GM19372 (cell line): ENCODE measurements at regions not wholly inside any gene's neighbourhood (a gene's known extent, or its start where the extent isn't known, plus 50 kb on each side); places are given as distances from the start of the nearest gene placed in this dataset.
"Not testable (repeated sequence)": the region's sequence is repeated elsewhere in the genome, so short reads cannot be mapped to it uniquely, and the experiment has no call there.

ENCODE experiments used
- ATAC-seq: cut with Tn5 transposase; IDR thresholded peaks from one replicate; pipeline ENCODE4 v1.9.1; 2021; ENCODE audit warnings: mild to moderate bottlenecking, low read depth, moderate library complexity; ENCODE audit not compliant: unreplicated experiment

DNA sequence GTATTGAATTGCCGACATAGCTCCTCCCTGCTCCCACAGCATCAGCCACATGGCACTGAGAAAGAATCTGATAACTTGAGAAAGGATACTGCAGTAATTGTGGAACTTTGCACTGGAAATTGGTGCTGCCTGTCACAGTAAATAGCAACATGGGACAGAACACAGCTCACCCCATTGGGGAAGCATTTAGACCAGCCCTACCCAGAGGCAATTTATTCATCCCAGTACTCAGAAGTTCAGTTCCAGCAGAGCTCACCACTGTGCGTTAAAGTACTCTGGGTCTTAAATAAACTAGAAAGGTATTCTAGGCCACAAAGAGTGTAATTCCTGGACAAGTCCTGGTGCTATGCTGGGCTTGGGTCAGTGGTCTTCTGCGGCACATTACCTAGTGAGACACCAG is 347.1 kb downstream of the PYDC2 start:
- no peak for ATAC-seq

DNA sequence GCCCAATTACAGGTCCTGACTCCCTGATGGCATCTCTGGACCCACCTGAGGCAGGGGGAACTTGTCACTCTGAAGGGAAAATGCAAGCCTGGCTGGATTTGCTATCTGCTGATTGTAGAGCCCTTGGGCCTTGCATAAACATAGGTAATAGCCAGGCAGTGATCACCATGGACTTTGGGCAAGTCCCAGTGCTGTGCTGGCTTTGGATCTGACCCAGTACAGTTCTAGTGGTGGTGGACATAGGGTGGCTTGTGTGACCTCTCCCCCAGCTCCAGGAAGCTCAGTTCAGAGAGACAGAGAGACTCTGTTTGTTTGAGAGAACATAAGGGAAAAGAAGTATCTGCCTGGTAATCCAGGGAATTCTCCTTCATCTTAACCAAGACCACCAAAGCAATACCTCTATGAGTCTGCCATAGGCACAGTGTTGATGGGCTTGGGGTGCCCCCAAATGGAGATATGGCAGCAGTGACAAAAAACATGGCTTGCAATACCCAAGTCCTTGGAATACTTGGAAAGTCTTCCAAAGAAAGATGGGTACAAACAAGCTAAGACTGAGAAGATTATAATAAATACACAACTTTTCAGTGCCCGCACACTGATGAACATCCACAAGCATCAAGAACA is 348.5 kb downstream of the PYDC2 start:
- ATAC-seq: no peak

GRCh38 chr3:191813245-191813644 is 352.3 kb downstream of the PYDC2 start:
- no peak for ATAC-seq

GRCh38 chr3:191848818-191849217 is 387.9 kb downstream of the PYDC2 start:
- ATAC-seq: no peak

GRCh38 chr3:191859531-191859930 is 398.6 kb downstream of the PYDC2 start:
- no peak for ATAC-seq

DNA sequence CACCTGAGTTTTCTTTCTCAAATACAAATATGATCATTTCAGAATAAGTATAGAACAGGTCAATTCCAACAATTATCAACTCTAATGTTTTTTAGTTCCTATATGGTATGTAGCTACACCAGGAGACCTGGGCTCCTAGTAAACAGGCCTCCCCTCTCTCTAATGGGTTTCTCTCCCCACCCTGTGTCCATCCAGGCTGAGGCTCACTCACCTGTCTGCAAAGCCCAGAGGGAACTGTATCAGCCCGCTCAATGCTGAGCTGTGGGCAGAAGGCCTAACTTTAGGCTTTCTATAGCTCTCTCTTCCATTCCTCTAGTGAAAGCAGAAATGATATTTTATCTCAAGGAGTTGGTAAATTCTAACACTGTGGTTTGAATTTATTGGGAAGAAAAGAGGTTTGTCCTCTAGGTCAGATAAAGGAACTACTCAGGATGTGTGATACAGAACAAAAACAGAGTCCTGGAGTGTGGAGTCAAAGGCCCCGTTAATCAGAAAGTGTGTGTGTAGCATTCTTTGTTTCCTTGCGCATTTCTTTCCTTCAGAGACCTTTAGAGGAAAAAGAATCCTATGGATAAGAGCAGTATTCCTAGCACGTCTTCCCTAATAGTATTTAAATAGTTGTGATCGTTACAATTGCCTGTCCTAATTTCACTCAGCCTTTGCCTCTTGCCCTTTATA is 408.9 kb downstream of the PYDC2 start:
- no peak for ATAC-seq

DNA sequence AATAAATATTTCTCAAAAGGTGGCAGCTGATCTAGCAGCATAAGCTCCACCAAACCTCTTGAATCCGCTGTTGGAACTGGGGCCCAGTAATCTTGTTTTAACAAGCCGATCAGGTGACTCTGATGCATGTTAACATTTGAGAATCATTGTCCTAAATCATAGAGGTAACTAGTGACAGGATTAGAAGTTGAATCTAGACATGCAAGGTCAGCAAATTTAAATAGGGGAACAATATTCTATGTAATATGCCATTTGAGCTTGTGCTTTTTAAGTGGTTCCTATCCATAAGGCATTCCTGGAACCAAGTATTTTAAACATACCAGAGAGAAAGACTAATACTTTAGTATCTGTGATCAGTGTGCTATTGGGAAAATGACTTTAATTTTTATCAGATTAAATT is 412.8 kb downstream of the PYDC2 start:
- no peak for ATAC-seq

DNA sequence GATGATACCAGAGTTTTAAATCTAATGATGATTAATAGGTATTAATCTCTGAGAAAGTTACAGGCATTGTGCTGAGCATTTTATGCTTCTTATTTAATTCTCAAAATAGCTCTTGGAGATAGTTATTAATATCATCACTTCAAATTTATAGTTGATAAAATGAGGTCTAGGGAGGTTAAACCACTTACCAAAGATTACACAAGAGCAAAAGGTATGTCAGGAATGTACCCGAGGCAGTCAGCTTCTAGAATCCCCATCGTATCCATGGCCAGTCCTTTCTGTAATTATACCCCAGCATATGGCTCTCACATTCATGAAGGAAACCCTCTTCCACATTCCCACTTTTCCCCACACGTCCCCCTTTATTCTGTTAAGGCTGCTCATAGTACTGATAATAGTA is 421.3 kb downstream of the PYDC2 start:
- no peak for ATAC-seq

DNA sequence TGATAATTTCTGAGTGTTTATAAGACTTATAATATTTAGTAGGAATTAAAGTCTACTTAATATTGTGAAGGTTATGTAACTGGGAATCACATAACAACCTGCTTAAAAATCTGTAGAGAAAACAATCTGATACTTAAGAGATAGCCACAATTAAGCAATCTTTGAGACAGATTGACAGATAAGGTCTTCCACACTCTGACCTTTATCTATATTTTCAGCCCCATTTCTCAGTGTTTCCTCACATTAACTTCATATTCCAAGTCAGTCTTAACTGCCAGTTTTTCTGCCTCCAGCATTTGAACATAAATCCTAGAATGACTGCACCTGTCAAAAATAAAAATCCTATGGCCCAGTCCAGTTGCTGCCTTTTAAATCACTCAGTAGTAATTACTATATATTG is 423.2 kb downstream of the PYDC2 start:
- no peak for ATAC-seq

GRCh38 chr3:191889106-191889505 is 428.1 kb downstream of the PYDC2 start:
- ATAC-seq: no peak

DNA sequence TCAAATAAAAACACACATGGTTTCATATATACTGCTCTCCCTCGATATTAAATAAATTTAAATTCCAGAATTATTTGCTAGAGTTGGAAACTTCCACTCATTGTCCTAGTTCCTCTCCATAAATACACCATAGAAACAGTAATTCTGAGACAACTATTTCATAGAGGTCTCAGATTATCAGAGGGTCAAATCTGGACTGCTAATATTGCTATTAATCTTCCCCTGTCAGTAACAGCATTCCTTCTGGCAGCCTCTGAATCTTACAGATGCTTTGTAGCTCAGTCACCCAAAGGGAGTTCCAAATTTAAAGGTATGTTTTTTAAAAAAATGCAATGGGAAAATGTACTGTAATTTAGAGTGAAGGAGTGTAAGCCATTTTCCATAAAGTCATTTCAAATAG is 428.8 kb downstream of the PYDC2 start:
- no peak for ATAC-seq

GRCh38 chr3:191894406-191894805 is 433.4 kb downstream of the PYDC2 start:
- no peak for ATAC-seq

- ATAC-seq: no peak
Observed at GRCh38 chr3:191901741-191902140, 440.8 kb downstream of the PYDC2 start.

DNA sequence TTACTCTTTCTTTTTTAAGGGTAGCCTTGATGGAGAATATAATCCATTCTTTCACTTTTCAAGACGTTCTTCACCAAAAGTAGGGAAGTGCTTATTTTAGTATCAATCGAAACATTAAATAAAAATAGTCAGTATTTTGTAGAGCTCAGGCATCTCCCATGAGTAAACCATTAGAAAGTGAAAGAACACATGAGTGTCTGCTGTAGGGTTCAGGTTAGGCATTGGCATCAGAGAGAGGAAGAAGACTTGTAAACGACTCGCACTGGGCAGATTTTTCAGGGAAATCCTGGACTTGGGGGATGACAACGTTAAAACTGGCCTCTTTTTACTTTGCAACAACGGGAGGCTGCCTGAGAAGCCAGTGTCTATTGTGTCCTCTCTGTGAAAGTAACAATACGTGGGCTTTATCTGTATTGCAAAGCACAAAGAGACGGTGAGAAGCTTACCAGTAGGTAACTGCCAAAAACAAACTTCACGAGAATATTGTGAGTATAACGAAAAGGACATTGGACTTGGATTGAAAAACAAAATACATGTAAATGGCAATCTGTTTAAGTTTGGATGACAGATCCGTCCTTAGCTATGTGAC is 451.7 kb downstream of the PYDC2 start:
- no peak for ATAC-seq

GRCh38 chr3:191915712-191916111 is 454.7 kb downstream of the PYDC2 start:
- ATAC-seq: no peak

- no peak for ATAC-seq
Observed at GRCh38 chr3:191919491-191920026, 458.6 kb downstream of the PYDC2 start.

DNA sequence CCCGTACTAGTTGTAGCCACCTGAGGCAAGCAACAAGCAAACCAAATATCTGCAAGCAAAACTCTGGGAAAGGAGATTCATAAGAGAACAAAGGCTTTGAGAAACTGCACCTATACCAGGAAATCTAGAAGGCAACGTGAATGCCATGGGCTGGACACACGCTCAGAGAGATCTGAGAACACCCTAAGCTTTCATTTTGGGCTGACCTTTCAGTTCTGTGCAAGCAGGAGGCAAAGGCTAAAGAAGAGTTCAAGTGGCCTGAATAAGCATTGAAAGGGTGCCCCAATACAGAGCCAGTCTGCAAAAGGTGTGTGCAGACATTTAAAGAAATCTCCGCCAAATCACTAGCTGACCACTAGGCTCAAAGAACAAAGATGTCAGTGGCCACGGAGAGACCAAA is 461.6 kb downstream of the PYDC2 start:
- no peak for ATAC-seq

DNA sequence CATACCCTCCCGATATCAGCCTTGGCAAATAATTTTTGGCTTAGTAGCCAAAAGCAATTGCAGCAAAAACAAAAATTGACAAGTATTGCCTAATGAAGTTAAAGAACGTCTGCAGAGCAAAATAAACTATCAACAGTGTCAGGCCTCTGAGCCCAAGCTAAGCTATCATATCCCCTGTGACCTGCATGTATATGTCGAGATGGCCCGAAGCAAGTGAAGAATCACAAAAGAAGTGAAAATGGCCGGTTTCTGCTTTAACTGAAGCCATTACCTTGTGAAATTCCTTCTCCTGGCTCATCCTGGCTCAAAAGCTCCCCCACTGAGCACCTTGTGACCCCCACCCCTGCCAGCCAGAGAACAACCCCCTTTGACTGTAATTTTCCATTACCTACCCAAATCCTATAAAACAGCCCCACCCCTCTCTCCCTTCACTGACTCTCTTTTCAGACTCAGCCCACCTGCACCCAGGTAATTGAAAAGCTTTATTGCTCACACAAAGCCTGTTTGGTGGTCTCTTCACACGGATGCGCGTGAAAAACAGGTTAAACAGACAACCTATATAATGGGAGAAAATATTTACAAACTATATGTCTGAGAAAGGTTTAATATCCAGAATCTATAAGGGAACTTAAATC is 466.3 kb downstream of the PYDC2 start:
- ATAC-seq: not testable (repeated sequence)

DNA sequence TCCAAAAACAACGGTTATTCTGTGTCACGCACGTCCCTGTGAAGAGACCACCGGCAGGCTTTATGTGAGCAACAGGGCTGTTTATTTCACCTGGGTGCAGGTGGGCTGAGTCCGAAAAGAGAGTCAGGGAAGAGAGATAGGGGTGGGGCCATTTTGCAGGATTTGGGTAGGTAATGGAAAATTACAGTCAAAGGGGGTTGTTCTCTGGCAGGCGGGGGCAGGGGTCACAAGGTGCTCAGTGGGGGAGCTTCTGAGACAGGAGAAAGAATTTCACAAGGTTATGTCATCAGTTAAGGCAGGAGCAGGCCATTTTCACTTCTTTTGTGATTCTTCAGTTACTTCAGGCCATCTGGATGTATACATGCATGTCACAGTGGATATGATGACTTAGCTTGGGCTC is 467.0 kb downstream of the PYDC2 start:
- not testable (repeated sequence) for ATAC-seq

DNA sequence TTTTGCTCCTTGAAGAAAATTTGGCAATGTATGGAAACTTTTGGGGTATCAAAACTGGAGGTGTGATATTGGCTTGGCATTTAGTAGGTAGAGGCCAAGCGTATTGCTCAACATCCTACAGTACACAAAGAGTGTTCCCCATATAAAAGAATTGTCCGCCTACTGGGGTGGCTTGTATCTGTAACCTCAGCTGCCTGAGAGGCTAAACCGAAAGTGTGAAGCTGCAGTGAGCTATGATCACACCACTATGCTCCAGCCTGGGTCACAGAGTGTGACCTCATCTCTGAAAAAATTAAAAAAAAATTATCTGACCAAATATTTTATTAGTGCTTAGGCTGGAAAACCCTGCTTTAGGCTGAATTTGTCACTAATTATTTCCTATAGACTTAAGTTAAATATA is 483.9 kb downstream of the PYDC2 start:
- no peak for ATAC-seq

- no peak for ATAC-seq
Observed at GRCh38 chr3:191952186-191952585, 491.2 kb downstream of the PYDC2 start.
